SK-N-MC (cell line): ENCODE measurements at regions not wholly inside any gene's neighbourhood (a gene's known extent, or its start where the extent isn't known, plus 50 kb on each side); places are given as distances from the start of the nearest gene placed in this dataset.
"Not testable (repeated sequence)": the region's sequence is repeated elsewhere in the genome, so short reads cannot be mapped to it uniquely, and the experiment has no call there.

Experiments used
- DNase-seq: peaks from one replicate; pipeline ENCODE4 v3.0.0-alpha.2; 2011; ENCODE audit warnings: low read depth, low spot score
- H3K27ac ChIP-seq: fragments of 200-600 bp; sonication (generic); 2 replicates; pipeline ENCODE4 v1.5.1; 2016; ENCODE audit warnings: mixed run types
- H3K36me3 ChIP-seq: fragments of 200-600 bp; sonication (generic); 2 replicates; pipeline ENCODE4 v1.6.1; 2017; ENCODE audit warnings: antibody characterized with exemption, low read length, mixed read lengths; ENCODE audit not compliant: insufficient read depth
- H3K4me3 ChIP-seq: fragments of 200-600 bp; sonication (generic); 2 replicates; pipeline ENCODE4 v1.5.1; 2016
- H3K9ac ChIP-seq: fragments of 200-600 bp; sonication (generic); 2 replicates; pipeline ENCODE4 v1.8.0; 2017; ENCODE audit warnings: mixed run types, mixed read lengths; ENCODE audit not compliant: insufficient read length
- H3K9me3 ChIP-seq: fragments of 200-600 bp; sonication (generic); 2 replicates; pipeline ENCODE4 v1.6.1; 2017; ENCODE audit warnings: low read depth, mild to moderate bottlenecking, antibody characterized with exemption, low read length, moderate library complexity, mixed read lengths
- EZH2 ChIP-seq: fragments of 200-600 bp; sonication (generic); IDR thresholded peaks from one replicate; pipeline ENCODE4 v1.6.1; 2017; ENCODE audit warnings: antibody characterized with exemption
- FOXP2 ChIP-seq: optimal IDR thresholded peaks from 2 replicates; pipeline ENCODE3; 2011; ENCODE audit warnings: mild to moderate bottlenecking, moderate library complexity; ENCODE audit not compliant: insufficient read depth; ENCODE audit errors: extremely low read length, control extremely low read depth
- POLR2AphosphoS5 ChIP-seq: IDR thresholded peaks from 2 replicates; pipeline ENCODE4 v1.6.1; 2012; ENCODE audit warnings: mild to moderate bottlenecking, low read depth, low read length, borderline replicate concordance

DNA sequence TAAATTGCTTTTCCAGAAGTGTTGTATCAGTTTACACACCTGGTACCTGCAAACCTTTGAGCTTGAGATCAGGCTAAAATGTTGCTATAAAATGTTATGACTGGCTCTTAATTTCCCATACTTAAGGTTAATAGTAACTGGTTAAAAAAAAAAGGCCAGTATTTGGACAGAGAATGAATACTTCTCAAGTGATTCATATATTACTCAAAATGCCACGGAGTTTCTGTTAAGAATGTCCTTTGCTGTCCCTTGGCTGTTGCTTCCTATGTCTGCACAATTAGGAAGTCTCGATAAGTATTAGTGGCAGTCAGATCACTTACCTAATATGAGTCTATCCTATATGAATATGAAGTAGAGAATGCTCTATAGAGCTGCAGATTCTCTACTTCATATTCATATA lies 232.2 kb upstream of the IGFBP7 start:
- Histone ChIP-seq H3K36me3 (no peaks in the 10 kb centered on the region), H3K27ac (no peak overlapping the region), H3K9me3 (no peaks in the 10 kb centered on the region), H3K9ac (no peak overlapping the region), H3K4me3 (no peak overlapping the region)
- no peak for TF ChIP-seq POLR2AphosphoS5
- TF ChIP-seq FOXP2: no peak
- TF ChIP-seq EZH2: no peak
- DNase-seq: no peak

GRCh38 chr4:57338861-57339260 lies 228.7 kb upstream of the IGFBP7 start:
- H3K4me3 ChIP-seq, H3K9me3 ChIP-seq, DNase-seq, H3K9ac ChIP-seq, H3K36me3 ChIP-seq, H3K27ac ChIP-seq: not testable (repeated sequence)

DNA sequence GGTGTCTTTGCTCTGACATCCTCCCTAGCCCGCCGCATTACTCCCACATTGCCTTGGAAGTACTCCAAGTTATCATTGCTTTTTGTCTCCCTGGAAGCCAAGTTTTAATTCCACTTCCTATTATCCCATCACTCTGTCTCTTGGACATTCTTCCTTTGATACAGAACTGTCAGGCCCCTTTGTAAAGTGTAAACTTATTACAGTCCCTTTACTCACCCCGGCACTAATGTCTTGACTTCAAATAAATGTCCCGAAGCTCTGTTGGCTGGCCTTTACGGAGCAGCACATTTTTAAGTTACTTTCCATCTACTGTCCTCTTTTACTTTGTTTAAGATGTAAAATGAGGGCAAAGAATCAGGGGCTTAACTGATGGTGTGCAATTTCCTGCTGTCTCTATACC lies 223.5 kb upstream of the IGFBP7 start:
- no peak for DNase-seq
- no peak overlapping the region for H3K9ac ChIP-seq
- no peak overlapping the region for H3K27ac ChIP-seq
- TF ChIP-seq FOXP2: no peak
- TF ChIP-seq POLR2AphosphoS5: no peak
- no peaks in the 10 kb centered on the region for H3K9me3 ChIP-seq
- no peaks in the 10 kb centered on the region for H3K36me3 ChIP-seq
- no peak overlapping the region for H3K4me3 ChIP-seq

DNA sequence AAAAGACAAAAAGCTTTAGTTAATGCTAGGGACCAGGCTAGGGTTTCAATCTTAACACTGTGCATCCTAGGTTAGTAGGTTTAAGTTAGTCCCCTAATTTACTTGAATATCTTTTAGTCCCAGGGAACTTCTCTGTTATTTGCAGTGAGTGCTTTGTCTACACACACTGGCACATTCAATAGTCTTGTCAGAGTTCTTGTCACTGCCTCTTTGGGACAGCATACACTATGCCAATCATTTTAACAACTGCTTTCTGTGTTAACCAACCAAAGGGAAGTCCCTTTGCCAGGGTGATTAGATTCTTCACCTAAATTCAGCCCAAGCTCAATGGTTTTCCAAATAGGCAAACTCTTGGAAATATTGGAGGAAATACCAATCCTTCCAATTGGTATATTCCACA lies 221.8 kb upstream of the IGFBP7 start:
- no peaks in the 10 kb centered on the region for H3K36me3 ChIP-seq
- H3K9ac ChIP-seq: no peak overlapping the region
- TF ChIP-seq POLR2AphosphoS5 (no peak), EZH2 (no peak), FOXP2 (no peak)
- H3K9me3 ChIP-seq: no peaks in the 10 kb centered on the region
- no peak overlapping the region for H3K4me3 ChIP-seq
- no peak overlapping the region for H3K27ac ChIP-seq
- no peak for DNase-seq

GRCh38 chr4:57329279-57329678 lies 219.1 kb upstream of the IGFBP7 start:
- H3K27ac ChIP-seq: no peak overlapping the region
- no peak overlapping the region for H3K9ac ChIP-seq
- no peaks in the 10 kb centered on the region for H3K36me3 ChIP-seq
- H3K4me3 ChIP-seq: no peak overlapping the region
- no peak for DNase-seq
- H3K9me3 ChIP-seq: no peaks in the 10 kb centered on the region
- TF ChIP-seq FOXP2 (no peak), POLR2AphosphoS5 (no peak), EZH2 (no peak)

DNA sequence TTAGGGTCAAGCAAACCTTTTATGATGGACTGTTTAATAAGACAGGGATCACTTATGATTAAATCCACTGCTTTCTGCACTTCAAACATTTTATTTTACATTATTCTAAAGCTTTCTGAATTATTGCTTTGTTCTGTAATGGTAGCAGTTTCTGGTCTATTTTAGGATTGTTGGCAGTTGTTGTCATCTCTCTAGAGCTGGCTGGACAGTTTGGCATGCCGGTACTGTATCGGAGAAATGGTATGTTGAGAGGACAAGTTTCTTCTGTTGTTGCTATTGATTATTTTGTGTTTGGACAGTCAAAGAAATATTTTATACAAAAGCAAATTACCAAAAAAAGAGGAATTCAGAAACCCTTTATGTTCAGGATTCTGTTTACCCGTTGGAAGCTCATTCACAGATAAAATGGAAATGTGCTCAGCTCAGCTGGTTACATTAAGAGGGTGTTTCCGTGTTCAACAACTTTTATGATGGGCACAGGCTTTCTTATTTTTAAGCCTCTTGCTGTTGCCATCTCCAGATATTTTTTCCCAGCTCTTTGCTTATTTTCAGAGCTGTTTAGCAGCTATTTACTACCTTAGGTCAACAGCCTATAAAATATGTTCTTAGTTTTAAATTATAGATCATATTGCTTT lies 214.6 kb upstream of the IGFBP7 start:
- Histone ChIP-seq H3K9me3 (no peaks in the 10 kb centered on the region), H3K36me3 (no peaks in the 10 kb centered on the region), H3K4me3 (no peak overlapping the region), H3K27ac (no peak overlapping the region), H3K9ac (no peak overlapping the region)
- TF ChIP-seq EZH2: no peak
- no peak for TF ChIP-seq POLR2AphosphoS5
- no peak for DNase-seq

GRCh38 chr4:57320849-57321248 lies 210.7 kb upstream of the IGFBP7 start:
- TF ChIP-seq POLR2AphosphoS5: no peak
- no peak for TF ChIP-seq FOXP2
- no peak for TF ChIP-seq EZH2
- Histone ChIP-seq H3K9ac (no peak overlapping the region), H3K9me3 (no peaks in the 10 kb centered on the region), H3K36me3 (no peaks in the 10 kb centered on the region), H3K27ac (no peak overlapping the region), H3K4me3 (no peak overlapping the region)
- DNase-seq: no peak

DNA sequence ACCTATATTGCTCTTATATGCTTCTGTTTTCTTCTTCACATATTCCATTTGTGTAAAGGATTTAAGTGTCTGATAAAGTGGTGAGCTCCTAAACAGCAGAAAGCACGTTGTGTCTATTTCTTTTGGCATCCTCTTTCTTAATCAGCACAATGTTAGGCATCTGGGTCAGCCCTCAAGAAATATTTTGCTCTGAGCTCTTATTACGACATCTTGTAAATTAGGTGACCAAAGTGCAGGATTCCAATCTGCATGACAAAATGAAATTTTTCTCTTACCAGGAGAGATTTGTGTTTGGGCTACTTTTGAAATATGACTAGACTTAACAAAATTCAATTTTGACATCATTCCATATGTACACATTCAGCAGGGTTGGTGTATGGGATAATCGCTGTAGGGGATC lies 210.0 kb upstream of the IGFBP7 start:
- H3K36me3 ChIP-seq: no peaks in the 10 kb centered on the region
- DNase-seq: no peak
- no peak overlapping the region for H3K9ac ChIP-seq
- H3K27ac ChIP-seq: no peak overlapping the region
- no peaks in the 10 kb centered on the region for H3K9me3 ChIP-seq
- H3K4me3 ChIP-seq: no peak overlapping the region
- TF ChIP-seq POLR2AphosphoS5 (no peak), FOXP2 (no peak), EZH2 (no peak)

GRCh38 chr4:57318703-57319102 lies 208.5 kb upstream of the IGFBP7 start:
- Histone ChIP-seq H3K27ac (no peak overlapping the region), H3K36me3 (no peaks in the 10 kb centered on the region), H3K4me3 (no peak overlapping the region), H3K9me3 (no peaks in the 10 kb centered on the region), H3K9ac (no peak overlapping the region)
- no peak for TF ChIP-seq EZH2
- no peak for TF ChIP-seq FOXP2
- no peak for TF ChIP-seq POLR2AphosphoS5
- DNase-seq: no peak
